ENCODE measurements at regions not wholly inside any gene's neighbourhood (a gene's known extent, or its start where the extent isn't known, plus 50 kb on each side); places are given as distances from the start of the nearest gene placed in this dataset.

DNA sequence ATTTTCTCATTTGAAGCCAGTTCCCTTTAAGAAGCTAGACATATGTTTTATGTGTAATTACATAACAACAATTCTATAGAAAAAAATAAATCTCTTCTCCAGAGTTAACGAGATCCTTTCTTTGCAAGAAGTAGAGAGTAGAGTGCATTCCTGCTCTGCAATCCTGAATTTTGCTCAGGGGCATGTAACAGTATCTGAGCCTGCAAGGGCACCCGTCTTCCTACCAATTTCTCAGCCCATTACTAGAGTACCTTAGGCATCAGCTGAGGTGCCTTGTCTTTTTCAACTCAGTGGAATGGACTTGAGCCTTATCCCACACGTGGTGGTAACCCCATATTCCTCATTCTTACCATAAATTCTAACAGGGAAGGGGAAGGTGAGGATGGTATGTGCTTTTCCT is 205.9 kb downstream of the IKZF2 start:
- DNase-seq: no peak

DNA sequence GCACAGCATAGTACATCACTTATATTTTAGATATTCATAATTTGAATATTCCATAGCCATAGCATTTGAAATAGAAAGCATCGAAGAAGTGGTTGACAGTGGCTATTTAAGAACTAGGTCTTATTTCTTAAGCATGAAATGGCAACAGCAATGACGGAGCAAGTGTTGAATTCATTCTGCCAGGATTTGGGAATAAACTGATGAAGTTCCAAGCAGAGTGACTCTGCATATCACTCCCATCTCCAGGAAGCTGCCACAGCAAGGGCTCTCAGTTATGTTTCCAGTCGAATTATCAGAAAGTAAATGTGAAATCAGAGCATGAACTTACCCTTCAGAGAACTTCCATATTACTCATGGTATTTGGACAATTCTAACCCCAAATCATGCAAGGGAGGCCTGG is 208.1 kb downstream of the IKZF2 start:
- no peak for DNase-seq

DNA sequence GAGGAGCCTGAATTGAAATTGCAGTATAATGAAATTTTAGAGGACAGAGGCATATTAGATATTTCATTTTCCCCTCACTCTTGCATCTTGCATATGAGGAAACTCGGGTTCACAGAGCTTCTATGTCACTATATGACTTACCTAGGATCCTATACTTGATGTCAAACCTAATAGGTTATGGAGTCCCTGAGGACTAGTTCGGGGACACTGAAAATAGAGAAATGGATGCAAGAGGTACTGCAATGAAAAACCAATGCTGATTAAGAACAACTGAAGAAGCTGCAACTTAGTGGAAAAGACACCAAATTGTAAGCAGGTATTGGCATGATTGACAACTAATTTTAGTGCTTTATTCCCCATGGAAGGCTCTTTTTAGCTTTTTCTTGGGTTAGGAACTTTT is 210.1 kb downstream of the IKZF2 start:
- no peak for DNase-seq

DNA sequence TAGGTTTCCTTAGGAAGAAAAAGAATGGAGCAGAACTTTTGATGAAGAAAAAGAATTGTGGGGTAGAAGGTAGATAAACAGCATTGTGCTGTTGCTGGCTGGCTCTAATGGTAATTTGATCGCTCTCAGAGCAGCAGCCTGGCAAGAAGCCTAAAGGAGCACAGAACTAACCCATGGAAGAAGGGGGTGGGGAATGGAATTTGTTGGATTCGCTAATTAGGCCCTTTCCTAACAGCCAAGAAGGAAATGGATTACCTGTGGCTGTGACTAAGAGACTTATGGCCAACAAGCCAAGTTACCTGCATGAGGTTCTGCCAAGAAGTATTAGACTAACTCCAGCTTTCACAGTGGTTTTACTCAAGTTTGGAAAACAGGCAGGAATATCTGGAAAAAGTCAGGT is 210.6 kb downstream of the IKZF2 start:
- DNase-seq: no peak

DNA sequence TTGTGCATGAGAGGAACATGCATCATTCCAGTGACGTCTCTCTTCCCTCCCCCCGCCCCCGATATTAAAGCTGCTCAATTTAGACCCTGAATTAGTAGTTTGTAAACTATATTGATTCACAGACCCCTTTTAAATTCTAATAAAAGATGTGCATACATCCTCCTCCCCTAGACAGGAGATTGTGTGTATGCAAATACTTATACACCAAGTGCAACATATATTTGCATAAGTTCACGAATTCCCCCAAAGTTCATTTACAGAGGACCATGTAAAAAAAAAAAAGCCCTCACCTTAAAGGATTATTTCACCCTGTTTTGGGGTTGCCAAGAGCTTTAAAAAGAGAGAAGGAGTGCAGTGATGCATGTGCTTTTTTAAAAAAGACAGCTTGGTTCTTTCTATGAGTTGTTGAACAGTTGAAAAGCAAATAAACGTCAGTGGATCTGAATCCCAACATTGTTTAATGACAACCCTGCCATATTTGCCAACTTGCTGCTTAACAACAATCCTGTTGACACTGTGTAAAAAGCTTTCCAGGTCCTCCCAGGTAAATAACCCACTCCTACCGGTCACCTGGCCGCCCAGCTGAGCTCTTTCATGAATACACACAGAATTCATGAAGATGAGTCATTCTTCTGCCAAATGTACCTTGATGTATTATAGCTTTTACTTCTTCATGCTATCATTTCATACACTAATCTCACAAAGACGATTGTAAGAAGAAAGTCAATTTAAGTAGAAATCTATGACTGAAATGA is 211.5 kb downstream of the IKZF2 start:
- DNase-seq: no peak

DNA sequence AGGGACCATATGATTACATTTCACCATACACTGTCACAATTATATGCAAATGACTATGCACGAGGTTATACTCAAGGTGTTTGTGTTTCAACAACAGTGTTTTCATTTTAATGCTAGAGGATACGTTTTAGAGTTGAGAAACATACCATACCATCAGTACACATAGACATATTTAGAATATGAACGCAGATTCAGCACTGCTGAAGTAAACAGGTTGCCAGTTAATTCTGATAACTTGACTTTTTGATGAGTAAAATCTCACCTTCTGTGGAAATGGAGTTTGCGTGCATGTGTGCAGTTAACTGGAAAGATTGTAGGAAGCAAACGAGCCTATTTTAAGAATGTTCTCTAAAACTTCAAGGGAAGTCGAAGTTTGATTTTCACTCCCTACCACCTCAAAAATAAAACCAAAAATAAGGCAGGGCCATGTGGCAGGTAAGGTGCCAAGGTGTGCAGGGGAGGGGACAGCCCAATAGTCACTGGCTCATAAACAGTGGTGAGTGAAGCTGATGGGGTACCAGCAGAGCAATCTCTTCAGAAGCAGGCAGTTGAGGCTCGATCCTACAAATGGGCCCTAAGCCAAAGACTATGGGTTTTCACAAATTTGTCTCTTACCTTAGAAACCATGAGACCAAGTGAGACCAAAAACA is 213.1 kb downstream of the IKZF2 start:
- DNase-seq: no peak

DNA sequence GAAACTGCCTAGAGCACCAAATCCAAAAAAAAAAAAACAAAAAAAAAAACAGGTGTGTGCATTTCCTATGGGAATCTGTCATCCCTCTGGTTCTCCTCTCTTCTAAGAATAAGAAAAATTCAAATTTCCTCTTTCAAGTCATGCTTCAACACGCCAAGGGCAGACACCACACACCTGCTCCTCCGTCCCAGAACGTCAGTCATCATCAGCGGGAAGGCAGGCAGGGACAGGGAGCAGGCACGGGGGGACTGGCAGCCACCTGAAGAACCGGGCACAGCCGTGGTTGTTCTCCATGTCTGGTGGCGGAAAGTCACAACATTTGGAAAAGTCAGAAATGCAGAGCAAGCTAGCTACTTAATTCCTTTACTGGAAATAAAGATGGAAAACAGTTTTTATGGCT is 214.8 kb downstream of the IKZF2 start:
- no peak for DNase-seq

DNA sequence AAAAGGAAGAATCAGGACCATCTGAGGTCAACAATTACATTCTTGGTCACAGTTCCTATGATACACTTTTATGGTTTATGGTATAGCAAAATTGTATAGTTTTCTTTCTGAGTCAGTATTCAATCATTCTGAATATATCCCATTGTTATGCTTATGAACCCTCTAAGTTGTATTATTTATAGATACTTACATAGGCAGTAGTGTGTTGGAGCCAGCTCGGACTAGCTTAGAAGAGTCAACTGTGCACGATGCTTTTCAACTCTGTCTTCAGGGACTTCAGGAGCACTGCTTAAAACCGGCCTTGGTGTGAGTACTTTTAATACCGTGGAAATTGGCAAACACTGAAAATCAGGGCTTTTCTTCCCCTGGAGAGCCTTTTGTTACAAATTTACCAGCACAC is 215.7 kb downstream of the IKZF2 start:
- DNase-seq: no peak

DNA sequence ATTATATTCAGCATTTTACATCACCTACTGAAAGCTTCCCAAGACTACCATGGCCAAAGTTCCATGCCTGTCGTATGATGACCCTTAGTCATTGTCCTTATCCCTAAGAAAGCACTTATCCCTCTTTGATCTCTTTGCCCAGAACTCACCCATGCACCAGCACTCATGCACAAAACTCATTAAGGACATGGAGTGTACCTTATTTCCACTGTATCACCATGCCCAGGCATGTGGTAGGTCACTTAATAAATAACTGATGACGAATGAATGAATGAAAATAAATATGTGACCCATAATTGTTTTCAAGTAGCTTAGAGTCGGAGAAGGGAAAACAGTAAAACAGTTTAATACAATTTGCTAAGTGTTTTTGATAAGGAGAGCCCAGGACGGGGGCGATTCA is 220.1 kb downstream of the IKZF2 start:
- no peak for DNase-seq

DNA sequence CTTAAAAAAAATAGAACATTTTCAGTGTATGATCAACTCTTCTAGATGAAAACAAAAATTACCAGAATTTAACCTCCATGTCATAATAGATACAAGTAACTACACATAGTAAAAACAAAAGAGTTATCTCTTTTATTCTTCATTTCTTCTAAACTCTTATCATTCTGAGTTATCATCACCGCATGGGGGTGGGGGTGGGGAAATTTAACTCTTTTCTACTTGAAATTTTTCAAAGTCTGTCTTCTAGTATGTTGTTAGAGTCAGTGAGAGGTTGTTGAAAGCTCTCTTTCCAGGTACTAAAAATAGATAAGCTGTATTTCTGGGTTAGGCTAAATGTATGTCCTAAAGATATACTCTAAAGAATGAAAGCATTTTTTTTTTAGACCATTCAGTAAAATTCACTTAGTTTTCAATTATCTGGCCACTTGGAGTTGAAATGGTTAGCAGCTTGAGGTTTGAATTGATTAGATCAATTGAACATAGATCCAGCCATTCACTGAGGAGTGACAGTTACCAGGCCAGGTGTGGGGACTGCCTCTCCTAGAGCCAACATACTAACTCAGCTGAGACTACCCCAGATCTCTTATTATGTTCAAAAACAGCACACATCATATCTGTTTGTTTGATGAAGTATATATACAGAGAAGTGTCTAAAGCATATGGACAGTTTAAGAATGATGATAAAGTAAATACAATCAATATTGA is 220.7 kb downstream of the IKZF2 start:
- DNase-seq: no peak

DNA sequence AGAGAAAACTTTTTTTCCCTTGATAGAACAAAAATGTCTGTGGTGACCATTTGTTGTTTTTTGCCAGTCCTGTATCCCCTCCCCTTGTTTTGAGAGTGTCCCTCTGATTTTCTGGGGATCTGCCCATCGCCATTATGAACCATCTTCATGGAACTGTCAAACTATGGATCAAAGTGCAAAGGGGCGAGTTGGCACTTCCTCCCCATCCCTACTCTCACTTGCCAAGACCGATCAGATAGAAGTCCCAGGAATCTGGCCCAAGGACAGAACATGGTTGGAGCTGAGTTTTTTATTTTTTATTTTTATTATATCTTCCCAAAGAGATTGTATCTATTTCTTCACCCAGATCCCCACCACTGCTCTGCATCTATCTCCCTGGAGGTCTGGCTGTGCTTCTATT is 221.4 kb downstream of the IKZF2 start:
- no peak for DNase-seq

DNA sequence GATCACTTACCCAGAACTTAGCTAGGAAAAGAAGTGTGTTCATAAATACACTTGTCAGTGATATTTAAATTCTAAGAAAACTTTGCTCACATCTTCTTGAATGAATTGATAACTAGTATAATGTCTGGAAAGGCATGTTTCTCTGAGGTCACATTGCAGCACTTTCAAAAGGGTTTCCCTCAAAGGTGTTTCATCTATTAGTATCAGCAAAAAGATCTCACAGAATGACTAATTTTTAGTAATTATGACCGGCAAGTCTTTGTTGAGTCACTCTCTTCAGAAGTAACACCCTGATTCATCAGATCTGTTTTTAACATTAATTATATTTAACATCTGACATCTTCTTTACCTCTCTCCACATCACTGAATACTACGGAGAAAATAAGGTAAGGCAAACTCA is 222.3 kb downstream of the IKZF2 start:
- no peak for DNase-seq

DNA sequence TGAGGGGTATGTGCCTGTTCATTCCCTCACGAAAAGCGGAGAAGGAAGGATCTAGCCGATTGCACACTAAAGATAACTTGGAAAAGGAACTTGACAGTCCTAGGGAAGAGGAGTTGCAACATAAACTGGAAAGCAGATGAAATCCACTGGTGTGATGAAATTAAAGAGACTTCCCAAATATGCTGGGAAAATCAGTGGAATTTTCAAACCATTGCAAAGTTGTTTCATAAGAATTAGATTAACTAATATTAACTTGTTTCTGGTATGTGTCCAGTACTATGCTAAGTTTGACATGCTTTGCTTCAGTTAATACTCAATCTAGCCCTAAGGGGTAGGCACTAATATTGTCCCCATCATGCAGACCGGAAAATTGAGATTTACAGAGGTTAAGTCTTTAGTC is 222.7 kb downstream of the IKZF2 start:
- no peak for DNase-seq

DNA sequence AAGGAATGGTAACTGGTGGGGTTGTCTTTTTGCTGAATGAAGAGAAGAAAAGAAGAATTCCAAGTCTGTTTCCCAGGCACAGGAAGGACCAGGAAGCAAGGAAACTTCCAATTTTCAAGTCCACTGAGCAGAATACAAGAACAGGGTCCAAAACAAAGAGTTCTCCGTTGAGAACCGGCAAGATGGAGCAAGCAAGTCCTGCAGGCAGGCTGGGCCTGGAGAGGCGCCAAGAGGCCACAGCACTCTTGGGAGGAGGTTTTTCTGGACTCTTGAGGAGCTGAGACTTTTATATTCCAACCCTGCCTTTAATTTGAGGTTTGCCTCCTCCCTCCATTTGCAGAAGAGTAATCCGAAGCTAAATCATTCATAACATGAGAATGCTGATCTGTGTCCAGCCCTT is 224.5 kb downstream of the IKZF2 start:
- no peak for DNase-seq

DNA sequence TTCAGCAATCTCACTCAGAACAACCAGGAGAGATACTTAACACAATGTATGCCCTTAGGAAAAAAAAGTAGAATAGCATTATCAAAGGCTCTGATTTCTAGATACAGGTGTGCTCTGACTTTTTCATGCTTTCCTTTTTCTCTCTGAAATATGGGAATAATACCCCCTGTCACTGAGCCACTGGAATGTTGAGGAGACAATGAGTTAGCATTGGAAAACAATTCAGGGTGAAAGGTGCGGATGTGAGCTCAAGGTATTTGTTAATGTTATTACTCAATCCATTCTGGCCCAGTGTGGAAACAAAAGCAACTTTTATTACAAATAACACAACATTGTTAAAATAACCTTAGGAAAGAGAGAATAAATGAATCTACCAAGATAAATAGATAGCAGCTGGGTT is 228.0 kb downstream of the IKZF2 start:
- DNase-seq: no peak

DNA sequence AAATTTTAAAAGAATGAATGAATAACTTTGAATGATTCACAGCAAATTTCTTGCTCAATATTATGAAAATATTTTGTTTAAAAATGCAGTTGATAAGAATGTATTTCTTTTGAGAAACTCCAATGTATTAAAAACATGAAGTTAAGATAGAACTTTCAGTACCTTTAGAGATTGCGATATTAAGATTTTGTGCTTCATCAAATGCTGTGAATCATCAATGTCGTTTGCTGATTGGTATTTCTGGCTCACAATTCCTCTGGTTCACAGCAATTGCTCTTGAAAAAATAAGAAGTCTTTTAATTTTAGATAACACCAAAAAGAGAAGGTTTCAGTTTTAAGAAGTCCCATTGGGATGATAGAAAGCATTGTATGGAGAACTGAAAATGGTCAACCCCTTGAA is 228.7 kb downstream of the IKZF2 start:
- DNase-seq: no peak

DNA sequence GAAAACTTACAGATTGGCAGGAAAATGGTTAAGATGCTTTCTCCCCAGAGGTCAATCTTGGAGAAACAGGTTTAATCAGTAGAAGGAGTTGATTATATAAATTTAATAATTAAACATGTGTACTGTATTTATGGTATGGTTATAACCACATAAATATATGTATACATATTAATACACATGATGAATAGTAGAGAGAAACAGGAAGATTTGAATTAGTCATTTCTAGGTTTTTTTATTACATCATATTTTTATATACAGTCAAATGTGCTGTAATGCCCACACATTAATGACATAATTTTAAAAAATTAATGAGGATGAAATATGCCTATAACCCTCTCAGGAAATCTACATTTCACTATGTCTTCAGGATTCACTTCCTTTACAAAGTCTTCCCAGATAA is 229.7 kb downstream of the IKZF2 start:
- no peak for DNase-seq

DNA sequence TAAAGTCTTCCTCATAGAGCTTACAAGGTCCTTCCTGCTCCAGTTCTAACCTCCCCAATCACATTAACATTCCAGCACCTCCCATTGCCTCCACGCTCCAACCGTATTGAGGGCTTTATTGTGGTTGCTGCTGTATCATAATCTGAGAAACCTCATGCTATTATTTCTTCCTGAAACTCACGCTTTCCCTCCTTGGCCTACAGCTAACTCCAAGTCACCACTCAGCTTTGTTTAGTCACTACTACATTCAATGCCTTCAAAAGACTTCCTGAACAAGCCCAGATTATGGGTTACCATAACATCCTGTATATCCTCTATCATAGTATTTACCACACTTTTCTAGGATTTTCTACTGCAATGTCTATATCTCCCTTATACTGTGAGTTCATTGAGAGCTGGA is 230.4 kb downstream of the IKZF2 start:
- DNase-seq: no peak

DNA sequence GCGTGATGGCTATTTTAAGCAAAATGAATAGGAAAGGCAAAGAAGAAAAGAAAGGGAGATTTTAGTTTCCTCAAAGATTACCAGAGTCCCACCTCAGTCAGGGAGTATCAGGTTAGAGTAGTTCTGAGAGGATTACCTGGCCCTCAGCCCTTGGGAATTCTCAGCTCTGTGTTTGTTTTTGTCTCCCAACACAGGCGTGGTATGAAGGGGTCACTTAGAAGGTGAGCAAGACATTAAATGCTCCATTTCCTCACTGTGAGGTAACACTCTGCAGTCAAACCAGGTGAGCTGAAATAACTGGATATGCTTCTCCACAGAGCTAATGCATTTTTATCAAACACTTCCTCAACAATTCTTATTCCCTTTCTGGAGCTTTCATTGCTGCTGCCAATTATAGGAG is 232.2 kb downstream of the IKZF2 start:
- no peak for DNase-seq

DNA sequence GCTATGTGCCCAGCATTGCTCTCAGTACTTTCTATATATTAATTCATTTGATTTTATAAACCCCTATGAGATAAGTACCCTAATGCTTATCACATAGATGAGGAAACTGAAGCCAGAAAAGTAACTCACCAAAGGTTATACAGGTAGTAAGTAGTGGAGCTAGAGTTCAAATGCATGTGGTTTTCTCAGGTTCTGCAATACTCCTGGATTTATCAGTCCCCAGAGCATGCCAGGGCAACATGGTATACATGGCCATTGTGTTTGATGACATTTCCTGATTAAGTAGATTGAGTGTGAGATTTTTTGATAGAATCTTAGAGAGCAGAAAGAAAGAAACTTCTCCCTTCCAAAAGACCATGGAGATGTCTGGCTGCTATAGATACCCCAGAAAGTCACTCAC is 233.1 kb downstream of the IKZF2 start:
- DNase-seq: no peak

DNA sequence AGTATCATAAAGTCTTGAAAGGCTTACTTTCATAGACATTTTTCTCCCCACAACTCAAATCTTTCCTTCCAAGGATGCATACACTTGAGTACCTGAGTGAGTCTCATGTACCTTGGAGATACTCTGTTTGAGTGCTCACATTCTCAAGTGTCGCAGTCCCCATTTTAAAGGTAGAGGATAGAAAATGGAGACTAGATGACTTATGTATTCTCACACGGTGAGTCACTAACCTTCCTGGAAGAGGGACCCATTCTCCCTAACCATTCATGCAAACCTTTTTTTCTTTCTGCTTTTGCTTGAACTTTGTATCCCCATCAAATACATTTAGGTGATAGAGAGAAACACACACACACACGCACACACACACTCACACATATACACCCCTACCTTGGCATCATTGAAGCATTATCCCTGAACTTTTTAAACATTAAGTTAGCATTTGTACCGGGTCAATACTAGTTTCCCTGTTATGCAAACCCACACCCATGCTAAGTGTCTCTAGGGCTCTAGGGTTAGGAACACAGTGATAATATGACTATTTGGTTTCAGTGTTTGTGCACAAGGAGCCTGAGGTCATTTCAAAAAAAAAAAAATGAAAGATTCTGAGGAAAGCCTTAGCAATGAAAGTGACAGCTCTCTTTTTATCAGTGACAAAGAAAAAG is 236.2 kb downstream of the IKZF2 start:
- no peak for DNase-seq

DNA sequence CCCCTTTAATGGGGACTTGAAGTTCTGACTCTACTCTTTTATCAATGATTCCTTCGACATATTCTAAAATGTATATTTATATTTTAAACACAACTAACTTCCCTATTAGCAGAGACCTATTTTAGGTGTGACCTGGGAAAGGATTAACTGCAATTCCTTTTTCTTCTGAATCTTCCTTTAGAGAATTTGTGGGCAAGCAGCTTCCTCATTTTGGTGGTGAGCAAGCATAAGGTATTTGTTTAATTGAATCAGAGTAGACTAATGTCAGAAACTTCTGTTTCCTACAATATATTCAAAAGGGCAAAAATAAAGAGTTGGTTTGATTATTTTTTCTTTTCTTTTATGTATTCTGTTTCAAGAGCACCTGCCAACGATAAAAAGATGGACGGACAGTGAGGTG is 237.0 kb downstream of the IKZF2 start:
- no peak for DNase-seq

DNA sequence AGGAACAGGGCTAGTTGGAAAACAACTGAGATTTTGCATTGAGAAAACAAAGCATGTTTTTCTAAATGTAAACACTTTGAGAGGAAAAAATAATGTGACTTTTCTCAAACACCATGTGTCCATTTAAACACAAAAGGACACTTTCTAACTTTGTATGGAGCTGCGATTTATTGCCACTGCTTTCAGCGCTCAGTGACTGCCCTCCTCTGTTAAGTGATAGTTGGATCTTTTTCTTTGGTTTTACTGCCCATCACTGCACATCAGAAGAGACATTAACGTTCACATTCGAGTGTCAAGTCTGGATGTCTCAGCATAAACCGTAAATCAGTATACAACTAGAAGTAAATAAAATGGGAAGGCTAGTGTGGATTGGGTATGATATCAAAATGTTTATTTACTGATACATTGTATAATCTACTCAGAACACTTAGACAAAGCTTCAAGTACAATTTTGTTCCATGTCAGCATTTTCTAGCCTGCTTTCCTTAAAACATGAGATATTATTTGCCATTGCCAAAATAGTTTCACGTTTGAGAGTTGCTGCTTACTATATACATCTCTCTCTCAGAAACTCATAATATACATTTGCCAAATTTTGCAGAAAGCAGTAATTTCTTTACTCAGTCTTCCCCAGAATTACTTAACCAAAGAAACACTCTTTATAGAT is 237.6 kb downstream of the IKZF2 start:
- no peak for DNase-seq
